Activated CD4-positive, alpha-beta T cell treated with anti-CD3 and anti-CD28 coated beads, Interleukin-2, amount 50 U/mL, for 24 hours (primary cell): ENCODE measurements at regions not wholly inside any gene's neighbourhood (a gene's known extent, or its start where the extent isn't known, plus 50 kb on each side); places are given as distances from the start of the nearest gene placed in this dataset.

Source experiments
- DNase-seq, 2 donors: peaks; one replicate each; pipeline ENCODE4 v3.0.0-alpha.2; 2020; ENCODE audit warnings: low read depth in 1 of 2, low spot score in 1 of 2

DNA sequence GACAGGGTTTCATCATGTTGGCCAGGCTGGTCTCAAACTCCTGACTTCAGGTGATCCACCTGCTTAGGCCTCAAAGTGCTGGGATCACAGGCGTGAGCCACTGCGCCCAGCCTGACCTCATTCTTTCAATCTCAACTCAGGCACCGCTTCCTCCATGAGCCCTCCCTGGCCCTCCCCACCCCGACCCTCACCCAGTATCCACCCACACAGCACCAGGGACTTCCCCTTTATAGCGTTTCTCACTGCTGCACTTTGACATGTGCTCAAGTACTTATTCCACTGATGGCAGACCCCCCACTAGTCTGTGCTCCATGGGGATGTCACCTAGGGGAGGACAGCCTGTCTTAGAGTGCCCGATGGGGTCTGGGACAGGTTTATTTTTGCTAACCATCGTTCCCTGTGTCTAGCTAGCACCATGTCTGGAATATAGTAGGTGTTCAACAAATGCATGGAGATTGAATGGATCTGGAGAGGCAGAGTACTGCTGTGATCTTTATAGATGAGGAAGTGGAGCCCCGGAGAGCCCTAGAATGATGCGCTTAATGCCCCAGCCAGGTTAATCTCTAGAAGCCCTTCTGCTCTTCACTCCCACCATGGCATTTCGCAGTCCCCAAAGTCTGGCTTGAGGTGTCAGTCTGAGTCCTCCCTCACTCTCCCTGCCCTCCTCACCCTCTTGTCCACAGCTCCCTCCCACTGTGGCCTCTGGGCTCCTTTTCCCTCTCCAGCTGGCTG, 258.8 kb downstream of the RPS24 start:
- no peak for DNase-seq

- no peak for DNase-seq
Observed at GRCh38 chr10:78292982-78293865, 259.6 kb downstream of the RPS24 start.

GRCh38 chr10:78295242-78295641, 261.6 kb downstream of the RPS24 start:
- no peak for DNase-seq

DNA sequence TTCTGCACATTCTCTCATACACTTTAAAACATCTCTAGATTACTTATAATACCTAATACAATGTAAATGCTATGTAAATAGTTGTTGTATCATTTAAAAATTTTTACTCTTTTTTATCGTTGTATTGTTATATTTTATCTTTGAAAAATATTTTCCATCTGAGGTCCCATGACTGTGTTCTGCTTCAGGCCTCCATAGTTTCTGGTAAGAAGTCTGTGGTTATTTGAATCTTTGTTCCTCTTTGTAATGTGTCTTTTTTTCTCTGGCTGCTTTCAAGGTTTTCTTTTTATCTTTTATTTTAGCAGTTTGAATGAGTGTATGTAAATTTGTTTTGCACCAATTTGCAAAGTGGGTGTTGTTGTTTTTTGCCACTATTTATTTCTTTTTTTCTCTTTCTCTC, 263.1 kb downstream of the RPS24 start:
- no peak for DNase-seq

- DNase-seq: no peak
Observed at GRCh38 chr10:78297997-78298396, 264.3 kb downstream of the RPS24 start.

DNA sequence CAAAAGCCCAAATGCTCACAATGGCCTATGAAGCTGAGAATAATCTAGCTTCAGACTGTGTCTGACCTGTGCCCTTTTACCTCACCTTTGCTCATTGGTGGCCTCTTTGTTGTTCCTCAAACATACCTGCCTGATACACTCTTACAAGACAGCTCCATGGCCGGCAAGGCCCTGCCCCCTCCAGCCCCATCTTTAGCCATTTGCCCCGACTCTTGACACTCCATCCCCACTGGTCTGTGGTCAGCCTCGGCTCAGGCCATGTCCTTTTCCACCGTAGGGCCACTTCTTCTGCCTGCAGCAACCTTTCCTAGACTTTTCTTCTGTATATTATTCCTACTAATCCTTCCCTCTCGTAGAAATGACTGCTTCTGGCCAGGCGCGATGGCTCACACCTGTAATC, 265.2 kb downstream of the RPS24 start:
- DNase-seq: no peak

DNA sequence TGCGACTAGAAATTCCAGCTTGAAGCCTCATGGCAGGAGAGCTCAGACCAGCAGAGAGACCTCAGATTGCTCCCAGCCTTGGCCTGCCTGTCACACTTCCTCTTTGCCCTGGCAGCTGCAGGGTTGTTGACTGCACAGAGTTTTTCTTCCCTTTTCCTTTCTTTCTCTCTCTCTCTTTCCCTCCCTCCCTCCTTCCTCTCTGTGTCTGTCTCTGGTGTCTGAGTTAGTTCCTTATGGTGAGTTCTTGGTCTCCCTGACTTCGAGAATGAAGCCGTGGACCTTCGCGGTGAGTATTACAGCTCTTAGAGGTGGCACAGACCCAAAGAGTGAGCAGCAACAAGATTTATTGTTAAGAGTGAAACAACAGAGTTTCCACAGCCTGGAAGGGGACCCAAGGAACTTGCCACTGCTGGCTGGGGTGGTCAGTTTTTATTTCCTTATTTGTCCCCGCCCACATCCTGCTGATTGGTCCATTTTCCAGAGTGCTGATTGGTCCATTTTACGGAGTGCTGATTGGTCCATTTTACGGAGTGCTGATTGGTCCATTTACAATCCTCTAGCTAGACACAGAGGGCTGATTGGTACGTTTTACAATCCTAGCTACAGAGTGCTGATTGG, 266.3 kb downstream of the RPS24 start:
- DNase-seq: no peak

DNA sequence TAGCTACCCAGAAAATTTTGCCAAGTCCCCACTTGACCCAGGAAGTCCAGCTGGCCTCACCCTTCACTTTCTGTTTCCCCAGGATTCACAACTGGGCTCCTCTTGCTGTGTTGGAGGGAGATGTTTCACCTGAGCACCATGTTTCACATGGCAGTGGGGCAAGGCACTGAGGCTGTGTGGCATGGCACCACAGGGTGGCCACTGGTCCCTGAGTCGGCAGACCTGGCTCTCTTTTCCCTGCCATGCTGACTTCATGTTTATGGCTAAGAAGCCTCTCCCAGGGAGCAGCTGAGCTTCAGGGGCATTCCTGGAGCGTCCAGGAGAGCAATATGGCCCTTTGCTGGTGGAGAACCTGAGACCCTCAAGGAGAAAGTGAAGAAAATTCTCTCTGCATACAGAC, 266.9 kb downstream of the RPS24 start:
- no peak for DNase-seq

DNA sequence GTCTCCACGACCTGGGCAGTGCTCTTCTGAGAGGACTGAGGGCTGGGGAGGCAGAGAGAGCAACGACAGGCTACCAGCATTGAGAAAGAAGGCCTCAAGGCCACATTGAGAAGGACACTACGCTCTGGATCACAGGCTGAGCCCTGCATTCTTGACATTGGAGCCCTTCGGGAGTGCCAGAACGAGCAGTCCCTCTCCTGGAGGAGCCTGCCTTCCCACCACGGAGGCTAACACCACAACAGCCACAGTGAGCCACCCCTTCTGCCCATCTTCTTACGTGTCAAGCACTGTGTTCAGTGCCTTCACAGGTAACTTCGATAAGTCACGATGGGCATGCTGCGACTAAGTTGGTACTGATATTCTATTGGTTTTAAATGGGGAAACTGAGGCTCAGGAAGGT, 267.8 kb downstream of the RPS24 start:
- no peak for DNase-seq

DNA sequence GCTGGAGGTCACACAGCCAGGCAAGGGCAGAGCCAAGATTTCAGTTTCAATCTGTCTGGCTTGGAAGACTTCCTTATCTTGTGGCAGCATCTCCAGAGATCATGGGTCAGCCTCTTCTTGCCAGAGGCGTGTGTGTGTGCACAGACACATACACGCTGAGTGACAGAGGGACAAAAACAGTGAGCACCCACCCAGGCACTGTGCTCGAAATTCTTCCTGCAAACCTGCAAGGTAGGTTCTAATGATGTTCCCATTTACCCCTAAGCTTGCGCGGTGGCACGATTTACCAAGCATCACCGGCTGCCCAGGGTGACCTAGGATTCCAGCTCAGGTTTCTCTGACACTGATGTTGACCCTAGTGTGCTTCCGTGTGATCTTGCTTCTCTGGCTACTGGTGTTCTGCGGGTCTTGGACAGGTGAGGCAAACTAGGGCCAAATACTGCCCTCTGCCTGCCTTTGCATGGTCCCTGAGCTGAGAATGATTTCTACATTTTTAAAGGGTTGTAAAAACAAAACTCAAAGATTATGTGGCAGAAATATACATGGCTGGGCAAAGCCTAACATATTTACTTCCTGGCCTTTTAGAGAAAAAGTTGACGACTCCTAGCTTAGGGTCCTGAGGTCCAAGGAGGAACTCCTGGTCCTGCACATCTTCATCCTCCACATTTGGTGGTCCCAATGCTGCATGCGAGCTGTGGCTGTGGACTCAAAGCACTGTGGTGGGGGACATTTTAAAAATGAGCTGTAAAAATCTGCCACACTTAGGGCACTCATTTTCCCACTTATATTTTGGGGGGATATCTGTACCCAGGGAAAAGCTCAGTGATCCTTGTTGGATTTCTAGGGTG, 268.5 kb downstream of the RPS24 start:
- DNase-seq: no peak

DNA sequence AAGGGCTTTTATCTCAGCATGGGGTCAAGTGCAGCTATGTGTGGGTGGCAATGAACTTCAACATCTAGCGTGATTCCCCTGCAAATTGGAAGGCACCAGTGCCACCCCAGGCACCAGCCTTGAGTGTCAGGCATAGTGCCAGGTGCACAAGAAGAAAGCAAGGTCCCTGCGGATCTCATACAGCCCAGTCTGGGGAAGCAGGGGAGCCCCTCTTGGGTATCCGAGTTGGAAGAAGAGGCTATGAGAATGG, 269.0 kb downstream of the RPS24 start:
- no peak for DNase-seq

- DNase-seq: peak; percentile 91 to 96
Observed at GRCh38 chr10:78302989-78303854, 269.6 kb downstream of the RPS24 start.

DNA sequence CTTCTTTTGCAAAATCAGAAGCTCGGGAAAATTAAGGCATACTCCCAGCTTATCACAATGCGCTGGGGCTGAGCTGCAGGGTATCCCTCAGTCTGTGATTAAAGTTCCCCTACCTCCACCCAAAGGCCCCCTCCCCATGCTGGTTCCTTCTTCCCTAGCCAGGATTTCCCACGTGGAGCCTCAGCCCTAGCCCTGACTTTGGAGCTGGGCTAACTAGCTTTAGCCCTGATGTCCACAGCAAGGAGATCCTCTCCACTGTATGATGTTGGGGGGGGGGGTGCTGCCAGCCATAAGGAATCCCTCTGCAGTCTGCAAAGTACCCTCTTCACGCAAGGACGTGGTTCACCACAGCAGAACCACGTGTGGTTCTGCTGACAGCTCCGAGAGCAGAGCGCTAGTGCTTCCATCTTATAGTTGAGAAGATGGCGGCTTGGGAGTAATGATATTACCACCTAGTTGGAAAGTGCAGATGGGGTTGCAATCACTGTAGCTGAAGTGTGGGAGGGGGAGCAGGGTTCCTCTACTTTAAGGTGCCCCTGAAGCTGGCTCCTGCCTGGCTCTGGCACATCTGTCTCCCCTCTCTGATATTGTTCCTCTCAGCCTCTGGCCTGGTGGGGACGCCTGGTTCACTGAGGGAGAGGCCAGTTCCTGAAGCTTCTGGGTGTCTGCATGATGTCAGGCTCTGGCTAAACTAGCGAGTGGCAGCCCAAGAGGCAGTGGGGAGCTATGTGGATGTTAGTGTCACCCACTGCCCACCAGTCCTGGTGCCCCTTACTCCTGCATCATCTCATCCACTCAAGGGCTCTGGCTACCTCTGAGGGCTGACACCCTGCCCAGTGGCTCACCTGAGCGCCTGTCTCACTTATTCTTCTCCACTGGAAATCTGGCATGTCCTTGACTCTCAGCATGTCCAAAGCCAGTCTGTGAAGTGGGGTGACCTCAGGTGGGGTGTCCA, 270.7 kb downstream of the RPS24 start:
- DNase-seq: no peak

- DNase-seq: no peak
Observed at GRCh38 chr10:78305311-78305710, 271.6 kb downstream of the RPS24 start.

DNA sequence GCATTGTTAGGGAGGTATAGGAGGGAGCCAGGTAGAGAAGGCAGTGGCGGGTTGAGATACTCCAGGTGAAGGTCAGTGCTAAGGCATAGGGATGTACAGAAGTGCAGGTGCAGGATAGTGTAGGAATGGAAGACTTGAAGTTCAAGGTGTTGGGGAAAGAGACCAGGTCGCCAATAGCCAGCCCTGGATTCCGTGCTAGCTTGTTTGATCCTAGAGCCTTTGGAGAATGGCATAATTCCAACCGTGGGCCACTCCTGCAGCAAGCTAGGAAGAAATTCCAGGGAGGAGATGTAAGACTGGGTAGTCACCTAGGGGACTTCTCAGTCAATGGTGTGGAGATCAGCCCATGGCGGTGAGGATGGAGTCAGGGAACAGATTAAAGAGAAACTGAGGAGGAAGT, 272.7 kb downstream of the RPS24 start:
- DNase-seq: no peak

DNA sequence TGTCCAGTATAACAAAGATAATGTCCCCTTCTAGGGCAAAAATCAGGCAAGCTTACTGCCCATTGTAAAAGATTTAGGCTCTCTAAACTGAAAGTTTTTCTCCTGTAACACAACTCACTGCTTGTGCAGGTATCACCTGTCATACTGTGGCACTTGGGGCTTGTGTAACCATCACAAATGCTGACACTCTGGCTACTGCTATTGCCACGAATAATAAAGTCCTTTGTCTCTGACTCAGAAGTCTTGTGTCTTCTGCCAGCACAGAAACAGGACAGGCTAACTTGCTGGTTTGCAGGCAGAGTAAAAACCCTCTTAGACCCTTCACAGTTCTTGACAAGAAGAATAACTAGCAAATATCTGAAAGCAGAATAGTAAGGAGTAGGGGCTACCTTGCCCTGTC, 273.9 kb downstream of the RPS24 start:
- no peak for DNase-seq

- no peak for DNase-seq
Observed at GRCh38 chr10:78309536-78310237, 276.0 kb downstream of the RPS24 start.

DNA sequence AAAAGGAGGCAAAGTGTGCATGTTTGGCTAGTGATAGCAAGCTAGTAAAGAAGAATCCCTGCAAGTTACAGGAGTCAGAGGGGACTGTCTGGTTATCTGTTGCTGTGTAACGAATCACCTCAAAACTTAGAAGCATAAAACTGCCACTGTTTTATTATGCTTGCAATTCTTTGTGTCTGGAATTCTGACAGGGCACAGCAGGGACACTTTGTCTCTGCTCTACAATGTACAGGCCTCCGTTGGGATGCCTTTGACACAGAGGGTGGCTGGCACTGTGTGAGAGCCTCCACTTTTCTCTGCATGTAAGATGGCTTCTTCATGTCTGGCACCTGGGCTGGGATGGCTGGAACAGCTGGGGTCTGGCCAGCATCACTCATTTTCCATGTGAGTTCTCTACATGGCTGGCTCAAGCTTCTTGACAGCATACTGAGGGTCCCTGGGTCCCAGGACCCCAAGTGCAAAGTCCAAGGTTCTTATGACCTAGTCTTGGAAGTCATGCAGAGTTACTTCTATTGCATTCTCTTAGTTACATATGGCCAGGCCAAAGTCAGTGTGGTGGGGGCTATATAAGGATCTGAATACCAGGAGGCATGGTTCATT, 276.9 kb downstream of the RPS24 start:
- no peak for DNase-seq
